ENCODE measurements at regions not wholly inside any gene's neighbourhood (a gene's known extent, or its start where the extent isn't known, plus 50 kb on each side); places are given as distances from the start of the nearest gene placed in this dataset.

DNA sequence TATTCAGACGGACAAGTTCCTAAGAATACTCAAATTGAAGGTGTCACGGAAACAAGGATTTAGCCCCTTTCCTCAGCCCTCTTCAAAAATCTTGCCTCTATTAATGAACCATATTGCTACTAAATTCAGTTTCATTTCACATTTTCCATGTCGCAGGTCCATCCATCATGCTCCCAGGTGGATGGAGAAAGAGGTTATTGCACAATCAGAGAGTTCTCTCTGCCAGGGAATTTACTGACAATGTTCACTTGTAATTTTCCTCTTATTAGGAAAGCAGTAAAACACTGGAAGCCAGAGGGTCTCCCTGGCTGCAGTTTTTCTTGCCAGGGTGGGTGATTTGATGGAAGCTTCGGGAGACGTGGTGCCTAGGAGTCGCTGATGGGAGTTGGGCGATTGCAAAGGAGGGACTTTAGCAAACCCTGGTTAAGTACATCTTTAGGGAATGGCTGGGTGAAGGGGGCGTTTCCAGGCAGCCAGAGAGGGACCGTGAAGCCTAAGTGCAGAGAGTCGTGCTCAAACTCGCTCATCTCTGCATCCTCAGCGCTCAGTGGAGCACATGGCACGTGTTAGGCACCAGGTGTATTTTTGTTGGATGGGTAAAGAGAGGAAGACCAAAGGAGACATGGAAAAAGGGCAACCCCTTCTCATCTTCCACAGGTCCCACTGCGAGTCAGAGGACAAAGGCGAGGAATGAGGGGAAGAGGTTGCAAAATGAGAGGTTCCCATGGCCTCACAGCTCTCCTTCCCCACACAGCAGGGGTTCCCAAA is 321.9 kb upstream of the CDH4 start:
- H3K9me3 ChIP-seq (ENCODE audit: control insufficient read depth, insufficient read depth, low read depth, low read length), result no peaks in the 10 kb centered on the region
- DNase-seq (ENCODE audit: low read depth, low spot score) (no peak), ATAC-seq (no peak)
- H3K4me1 ChIP-seq (ENCODE audit: control insufficient read depth, insufficient read depth, low read length), result no peaks in the 10 kb centered on the region
- ChIA-PET POLR2A (no interaction called here), CTCF (no interaction called here)
- in situ Hi-C loops (cut with HindIII; ENCODE audit: low pct_unique_long_range_greater_than_20kb, low sequenced_read_pairs), result no loop called here
- no peak overlapping the region for H3K27ac ChIP-seq (ENCODE audit: low read length)
- TF ChIP-seq REST (IDR thresholded peaks at IDR 0.05; ENCODE audit: insufficient read depth in 1 of 2, low read depth in 2 of 2, low read length in 1 of 2) (no peak), SIN3A (IDR thresholded peaks at IDR 0.05; ENCODE audit: borderline replicate concordance, insufficient read depth, low read depth, low read length) (no peak), POLR2AphosphoS5 (IDR thresholded peaks at IDR 0.05; ENCODE audit: low read depth, low read length) (no peak), TCF7L2 (IDR thresholded peaks at IDR 0.05; ENCODE audit: low read depth, low read length) (no peak)
- TF ChIP-seq, protein P1, sequence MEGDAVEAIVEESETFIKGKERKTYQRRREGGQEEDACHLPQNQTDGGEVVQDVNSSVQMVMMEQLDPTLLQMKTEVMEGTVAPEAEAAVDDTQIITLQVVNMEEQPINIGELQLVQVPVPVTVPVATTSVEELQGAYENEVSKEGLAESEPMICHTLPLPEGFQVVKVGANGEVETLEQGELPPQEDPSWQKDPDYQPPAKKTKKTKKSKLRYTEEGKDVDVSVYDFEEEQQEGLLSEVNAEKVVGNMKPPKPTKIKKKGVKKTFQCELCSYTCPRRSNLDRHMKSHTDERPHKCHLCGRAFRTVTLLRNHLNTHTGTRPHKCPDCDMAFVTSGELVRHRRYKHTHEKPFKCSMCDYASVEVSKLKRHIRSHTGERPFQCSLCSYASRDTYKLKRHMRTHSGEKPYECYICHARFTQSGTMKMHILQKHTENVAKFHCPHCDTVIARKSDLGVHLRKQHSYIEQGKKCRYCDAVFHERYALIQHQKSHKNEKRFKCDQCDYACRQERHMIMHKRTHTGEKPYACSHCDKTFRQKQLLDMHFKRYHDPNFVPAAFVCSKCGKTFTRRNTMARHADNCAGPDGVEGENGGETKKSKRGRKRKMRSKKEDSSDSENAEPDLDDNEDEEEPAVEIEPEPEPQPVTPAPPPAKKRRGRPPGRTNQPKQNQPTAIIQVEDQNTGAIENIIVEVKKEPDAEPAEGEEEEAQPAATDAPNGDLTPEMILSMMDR (IDR thresholded peaks at IDR 0.05), result no peak
- BruUV-seq (replicated peaks), result no TSS peak
- no peaks in the 10 kb centered on the region for H3K36me3 ChIP-seq (ENCODE audit: control insufficient read depth, insufficient read depth, low read length)
- no peak overlapping the region for H3K4me3 ChIP-seq (ENCODE audit: low read depth in 2 of 2, low read length in 2 of 2)
- intact Hi-C loops (cut with micrococcal nuclease; ENCODE audit: unreplicated experiment), result no loop called here
- peaks cover 5% of the 10 kb centered on the region; the same call in 1 of the 2 replicates for H3K27me3 ChIP-seq (ENCODE audit: control insufficient read depth, insufficient read depth, low read length)

DNA sequence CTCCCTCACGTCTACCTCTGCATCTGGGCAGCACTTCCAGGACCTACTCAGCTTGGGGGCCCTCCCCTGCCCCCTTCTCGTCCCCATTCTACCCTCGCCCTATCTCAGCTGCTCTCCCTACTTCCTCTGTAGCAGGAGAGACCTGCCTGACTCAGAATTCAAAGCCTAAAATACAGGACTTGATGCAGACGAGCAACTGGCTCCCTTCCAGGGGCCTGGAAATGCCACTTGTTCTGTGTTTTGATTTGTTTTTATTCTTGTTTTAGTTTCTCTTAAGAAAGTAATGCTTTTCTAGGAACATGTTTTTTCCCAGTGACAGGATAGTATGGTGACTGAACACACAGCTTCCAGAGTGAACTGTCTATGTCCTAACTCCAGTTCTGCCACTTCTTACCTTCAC is 320.4 kb upstream of the CDH4 start:
- ChIA-PET POLR2A (no interaction called here), CTCF (no interaction called here)
- H3K27me3 ChIP-seq (ENCODE audit: control insufficient read depth, insufficient read depth, low read length), result peaks cover 5% of the 10 kb centered on the region; the same call in 1 of the 2 replicates
- H3K4me1 ChIP-seq (ENCODE audit: control insufficient read depth, insufficient read depth, low read length), result no peaks in the 10 kb centered on the region
- ATAC-seq (no peak), DNase-seq (ENCODE audit: low read depth, low spot score) (no peak)
- H3K4me3 ChIP-seq (ENCODE audit: low read depth in 2 of 2, low read length in 2 of 2), result no peak overlapping the region
- TF ChIP-seq TCF7L2 (IDR thresholded peaks at IDR 0.05; ENCODE audit: low read depth, low read length) (no peak), REST (IDR thresholded peaks at IDR 0.05; ENCODE audit: insufficient read depth in 1 of 2, low read depth in 2 of 2, low read length in 1 of 2) (no peak), POLR2AphosphoS5 (IDR thresholded peaks at IDR 0.05; ENCODE audit: low read depth, low read length) (no peak), SIN3A (IDR thresholded peaks at IDR 0.05; ENCODE audit: borderline replicate concordance, insufficient read depth, low read depth, low read length) (no peak)
- TF ChIP-seq, protein P1 (IDR thresholded peaks at IDR 0.05), result no peak
- in situ Hi-C loops (cut with HindIII; ENCODE audit: low pct_unique_long_range_greater_than_20kb, low sequenced_read_pairs) (no loop called here), intact Hi-C loops (cut with micrococcal nuclease; ENCODE audit: unreplicated experiment) (no loop called here)
- BruUV-seq (replicated peaks), result no TSS peak
- H3K27ac ChIP-seq (ENCODE audit: low read length), result no peak overlapping the region
- no peaks in the 10 kb centered on the region for H3K9me3 ChIP-seq (ENCODE audit: control insufficient read depth, insufficient read depth, low read depth, low read length)
- H3K36me3 ChIP-seq (ENCODE audit: control insufficient read depth, insufficient read depth, low read length), result no peaks in the 10 kb centered on the region

All from Panc1 (cell line).